ENCODE measurements at regions not wholly inside any gene's neighbourhood (a gene's known extent, or its start where the extent isn't known, plus 50 kb on each side); places are given as distances from the start of the nearest gene placed in this dataset.

DNA sequence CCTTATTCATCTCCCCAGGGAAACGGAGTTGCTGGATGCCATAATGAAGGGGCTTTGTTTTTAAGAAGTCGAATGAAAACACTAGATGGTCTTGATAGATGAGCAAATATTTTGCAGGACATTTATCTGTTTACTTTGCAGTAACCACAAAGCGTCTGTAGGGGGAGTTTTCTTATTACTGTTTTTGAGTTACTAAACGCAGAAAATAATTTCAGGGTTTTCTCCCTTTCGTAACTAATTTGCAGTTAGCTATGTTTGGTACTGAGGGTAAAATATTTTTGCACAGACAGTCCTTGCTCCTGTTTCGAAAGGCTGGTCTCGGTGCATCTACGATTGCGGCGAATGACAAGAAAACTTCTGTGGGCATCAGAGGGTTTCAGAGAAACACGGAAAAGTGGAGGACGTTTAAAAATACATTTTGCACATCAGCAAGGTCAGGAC lies 505.6 kb upstream of the MKI67 start:
- no peaks in the 10 kb centered on the region for H3K27me3 Mint-ChIP-seq (ENCODE audit: insufficient read depth)
- no peak for DNase-seq
- H3K27ac Mint-ChIP-seq, result no peak overlapping the region
- no peaks in the 10 kb centered on the region for H3K4me1 Mint-ChIP-seq (ENCODE audit: low read depth)
- peaks cover 64% of the 10 kb centered on the region for H3K9me3 Mint-ChIP-seq
- TF ChIP-seq, protein P1, sequence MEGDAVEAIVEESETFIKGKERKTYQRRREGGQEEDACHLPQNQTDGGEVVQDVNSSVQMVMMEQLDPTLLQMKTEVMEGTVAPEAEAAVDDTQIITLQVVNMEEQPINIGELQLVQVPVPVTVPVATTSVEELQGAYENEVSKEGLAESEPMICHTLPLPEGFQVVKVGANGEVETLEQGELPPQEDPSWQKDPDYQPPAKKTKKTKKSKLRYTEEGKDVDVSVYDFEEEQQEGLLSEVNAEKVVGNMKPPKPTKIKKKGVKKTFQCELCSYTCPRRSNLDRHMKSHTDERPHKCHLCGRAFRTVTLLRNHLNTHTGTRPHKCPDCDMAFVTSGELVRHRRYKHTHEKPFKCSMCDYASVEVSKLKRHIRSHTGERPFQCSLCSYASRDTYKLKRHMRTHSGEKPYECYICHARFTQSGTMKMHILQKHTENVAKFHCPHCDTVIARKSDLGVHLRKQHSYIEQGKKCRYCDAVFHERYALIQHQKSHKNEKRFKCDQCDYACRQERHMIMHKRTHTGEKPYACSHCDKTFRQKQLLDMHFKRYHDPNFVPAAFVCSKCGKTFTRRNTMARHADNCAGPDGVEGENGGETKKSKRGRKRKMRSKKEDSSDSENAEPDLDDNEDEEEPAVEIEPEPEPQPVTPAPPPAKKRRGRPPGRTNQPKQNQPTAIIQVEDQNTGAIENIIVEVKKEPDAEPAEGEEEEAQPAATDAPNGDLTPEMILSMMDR (IDR thresholded peaks at IDR 0.05), result peak; percentile 61
- no peak overlapping the region for H3K4me3 Mint-ChIP-seq
- peaks cover 4% of the 10 kb centered on the region; the same call in 1 of the 2 replicates for H3K36me3 Mint-ChIP-seq (ENCODE audit: low read depth)

DNA sequence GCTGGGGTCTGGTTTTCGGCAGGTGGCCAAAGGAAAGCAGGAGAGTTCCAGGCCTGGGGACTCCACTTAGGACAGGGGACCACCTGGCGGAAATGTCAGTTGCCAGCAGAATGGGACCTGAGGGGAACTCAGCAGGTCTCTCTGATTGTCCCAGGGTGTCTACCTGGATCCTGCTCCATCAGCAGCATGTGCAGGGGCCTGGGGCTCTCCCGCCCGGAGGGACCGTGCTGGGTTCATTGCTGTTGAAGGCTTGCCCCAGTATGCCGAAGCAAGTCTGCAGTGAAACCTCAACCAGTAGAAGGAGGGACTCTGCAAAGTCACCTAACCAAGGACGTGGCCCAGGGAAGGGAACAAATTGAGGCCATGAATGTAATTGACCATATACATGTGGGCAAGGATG lies 506.5 kb upstream of the MKI67 start:
- Mint-ChIP-seq H3K36me3 (ENCODE audit: low read depth) (0 out of 2 replicates have a peak, but pooled peaks cover 4% of the 10 kb centered on the region), H3K4me3 (no peak overlapping the region), H3K27me3 (ENCODE audit: insufficient read depth) (no peaks in the 10 kb centered on the region), H3K27ac (no peak overlapping the region), H3K9me3 (peaks cover 65% of the 10 kb centered on the region), H3K4me1 (ENCODE audit: low read depth) (no peaks in the 10 kb centered on the region)
- DNase-seq, result no peak
- TF ChIP-seq, protein P1 (IDR thresholded peaks at IDR 0.05), result no peak

DNA sequence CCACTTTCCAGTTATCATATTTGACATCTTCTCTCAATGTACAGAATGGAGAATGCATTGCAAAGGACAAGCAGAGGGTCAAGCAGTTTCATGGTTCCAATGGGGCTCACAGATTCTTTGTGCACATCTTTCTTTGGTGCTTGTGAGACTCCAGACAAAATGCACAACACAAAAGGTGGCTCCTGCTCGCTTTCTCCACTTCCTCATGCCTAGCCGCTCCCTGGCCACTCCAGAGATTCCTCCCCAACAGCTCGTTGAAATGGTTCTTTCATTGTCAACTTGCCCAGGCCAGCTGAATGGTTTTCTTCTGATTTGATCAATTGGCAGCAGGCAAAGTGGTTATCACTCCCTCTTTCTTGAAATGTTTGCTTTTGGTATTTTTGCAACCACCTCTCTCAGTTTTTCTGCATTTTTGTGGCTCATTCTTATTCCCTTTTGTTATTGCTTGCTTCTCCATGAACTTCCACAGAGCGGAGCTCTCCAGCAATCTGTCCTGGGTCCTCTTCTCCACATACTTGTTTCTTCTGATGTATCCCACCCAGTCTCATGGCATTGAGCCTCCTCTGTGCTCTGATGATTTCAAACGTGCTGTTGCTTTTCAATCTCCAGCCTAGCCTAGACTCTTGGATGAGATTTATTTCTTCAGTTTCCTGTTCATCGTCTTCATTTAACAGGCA lies 507.8 kb upstream of the MKI67 start:
- Mint-ChIP-seq H3K4me3 (no peak overlapping the region), H3K27me3 (ENCODE audit: insufficient read depth) (no peaks in the 10 kb centered on the region), H3K9me3 (peaks cover 62% of the 10 kb centered on the region), H3K4me1 (ENCODE audit: low read depth) (no peaks in the 10 kb centered on the region), H3K27ac (no peak overlapping the region), H3K36me3 (ENCODE audit: low read depth) (0 out of 2 replicates have a peak, but pooled peaks cover 4% of the 10 kb centered on the region)
- TF ChIP-seq, protein P1 (IDR thresholded peaks at IDR 0.05), result no peak
- no peak for DNase-seq

DNA sequence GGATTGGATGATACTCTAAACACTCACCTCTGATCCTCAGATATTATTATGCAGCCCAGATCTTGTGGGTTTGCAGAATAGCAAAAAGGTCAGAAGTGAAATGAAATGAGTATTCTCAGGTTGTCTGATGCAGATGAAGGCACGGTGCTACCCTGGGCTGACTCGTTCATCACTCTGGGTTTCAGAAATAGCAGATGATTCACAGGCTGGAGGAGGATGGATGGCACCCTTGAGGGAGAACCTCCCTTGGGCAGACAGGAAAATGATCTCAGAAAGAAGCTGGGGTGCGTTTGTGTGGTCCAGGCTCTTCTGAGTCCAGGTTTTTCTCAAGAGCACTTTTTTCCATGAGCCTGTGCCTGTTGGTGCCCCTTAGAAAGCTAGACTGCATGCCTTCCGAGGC lies 515.8 kb upstream of the MKI67 start:
- peaks cover 4% of the 10 kb centered on the region; the same call in 1 of the 2 replicates for H3K27me3 Mint-ChIP-seq (ENCODE audit: insufficient read depth)
- no peak for DNase-seq
- no peaks in the 10 kb centered on the region for H3K4me1 Mint-ChIP-seq (ENCODE audit: low read depth)
- no peaks in the 10 kb centered on the region for H3K36me3 Mint-ChIP-seq (ENCODE audit: low read depth)
- TF ChIP-seq, protein P1 (IDR thresholded peaks at IDR 0.05), result no peak
- H3K27ac Mint-ChIP-seq, result no peak overlapping the region
- no peak overlapping the region for H3K4me3 Mint-ChIP-seq
- H3K9me3 Mint-ChIP-seq, result peaks cover 58% of the 10 kb centered on the region

DNA sequence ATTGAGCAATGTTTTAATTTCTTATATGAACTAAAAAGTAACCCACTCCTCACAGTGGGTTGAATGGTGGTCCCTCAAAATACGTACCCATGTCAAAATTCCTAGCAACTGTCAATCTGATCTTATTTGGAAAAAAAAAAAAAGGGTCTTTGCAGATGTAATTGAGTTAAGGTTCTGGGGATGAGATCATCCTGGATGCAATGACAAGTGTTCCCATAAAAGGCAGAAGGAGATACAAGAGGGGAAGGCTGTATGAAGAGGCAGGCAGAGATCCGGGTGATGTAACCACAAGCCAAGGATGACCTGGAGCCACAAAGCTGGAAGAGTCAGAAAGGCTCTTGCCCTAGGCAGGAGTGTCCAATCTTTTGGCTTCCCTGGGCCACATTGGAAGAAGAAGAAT lies 516.3 kb upstream of the MKI67 start:
- Mint-ChIP-seq H3K27me3 (ENCODE audit: insufficient read depth) (peaks cover 4% of the 10 kb centered on the region; the same call in 1 of the 2 replicates), H3K9me3 (peaks cover 58% of the 10 kb centered on the region), H3K4me3 (no peak overlapping the region), H3K36me3 (ENCODE audit: low read depth) (no peaks in the 10 kb centered on the region), H3K4me1 (ENCODE audit: low read depth) (no peaks in the 10 kb centered on the region), H3K27ac (no peak overlapping the region)
- TF ChIP-seq, protein P1 (IDR thresholded peaks at IDR 0.05), result no peak
- DNase-seq, result no peak

Data from HFFc6 (cell line).